ENCODE measurements at regions not wholly inside any gene's neighbourhood (a gene's known extent, or its start where the extent isn't known, plus 50 kb on each side); places are given as distances from the start of the nearest gene placed in this dataset.

DNA sequence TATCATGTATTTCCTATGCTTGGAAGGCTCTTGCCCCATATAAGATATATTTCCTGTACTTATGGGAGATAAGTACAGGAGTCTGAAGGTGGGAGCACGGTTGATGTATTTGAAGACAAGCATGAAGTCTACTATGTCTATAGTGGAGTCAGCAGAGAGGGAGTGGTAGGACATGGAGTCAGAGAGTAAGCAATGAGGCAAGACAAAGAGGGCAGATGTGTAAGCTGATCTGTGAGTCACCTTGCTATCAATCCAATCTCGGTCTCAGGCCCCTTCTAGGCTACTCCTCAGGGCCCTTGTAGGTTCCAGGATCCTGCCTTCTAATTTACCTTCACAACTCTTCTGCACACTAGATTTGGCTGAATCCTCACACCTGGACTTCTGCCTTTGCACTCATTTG is 105.5 kb downstream of the MACIR start:
- TF ChIP-seq CTCF (conservative IDR thresholded peaks at IDR 0.05; ENCODE audit: low read length): no peak
- no peak for DNase-seq (ENCODE audit: low read depth)
- H3K4me3 ChIP-seq (ENCODE audit: low read length): no peak overlapping the region

GRCh38 chr5:103362211-103362610 is 103.6 kb downstream of the MACIR start:
- TF ChIP-seq CTCF (conservative IDR thresholded peaks at IDR 0.05; ENCODE audit: low read length): no peak
- no peak overlapping the region for H3K4me3 ChIP-seq (ENCODE audit: low read length)
- DNase-seq (ENCODE audit: low read depth): peak; percentile 54

DNA sequence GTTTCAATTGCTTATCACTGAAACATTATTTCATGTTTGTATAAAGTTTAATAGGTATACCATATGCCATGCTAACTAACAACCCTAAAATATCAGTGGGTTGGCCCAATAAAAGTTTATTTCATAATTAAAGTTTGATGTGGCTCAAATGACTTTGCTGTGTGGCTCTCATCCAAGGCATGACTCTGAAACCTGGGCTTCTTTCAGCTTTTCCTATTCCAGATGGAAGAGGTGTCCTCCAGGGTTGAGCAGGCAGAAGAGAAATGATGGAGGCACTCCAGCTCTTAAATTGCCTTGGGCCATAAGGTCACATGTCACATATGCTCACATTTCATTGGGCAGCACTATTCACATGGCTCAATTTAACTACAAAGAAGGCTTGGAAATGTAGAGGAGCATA is 101.9 kb downstream of the MACIR start:
- no peak for DNase-seq (ENCODE audit: low read depth)
- TF ChIP-seq CTCF (conservative IDR thresholded peaks at IDR 0.05; ENCODE audit: low read length): no peak
- H3K4me3 ChIP-seq (ENCODE audit: low read length): no peak overlapping the region

DNA sequence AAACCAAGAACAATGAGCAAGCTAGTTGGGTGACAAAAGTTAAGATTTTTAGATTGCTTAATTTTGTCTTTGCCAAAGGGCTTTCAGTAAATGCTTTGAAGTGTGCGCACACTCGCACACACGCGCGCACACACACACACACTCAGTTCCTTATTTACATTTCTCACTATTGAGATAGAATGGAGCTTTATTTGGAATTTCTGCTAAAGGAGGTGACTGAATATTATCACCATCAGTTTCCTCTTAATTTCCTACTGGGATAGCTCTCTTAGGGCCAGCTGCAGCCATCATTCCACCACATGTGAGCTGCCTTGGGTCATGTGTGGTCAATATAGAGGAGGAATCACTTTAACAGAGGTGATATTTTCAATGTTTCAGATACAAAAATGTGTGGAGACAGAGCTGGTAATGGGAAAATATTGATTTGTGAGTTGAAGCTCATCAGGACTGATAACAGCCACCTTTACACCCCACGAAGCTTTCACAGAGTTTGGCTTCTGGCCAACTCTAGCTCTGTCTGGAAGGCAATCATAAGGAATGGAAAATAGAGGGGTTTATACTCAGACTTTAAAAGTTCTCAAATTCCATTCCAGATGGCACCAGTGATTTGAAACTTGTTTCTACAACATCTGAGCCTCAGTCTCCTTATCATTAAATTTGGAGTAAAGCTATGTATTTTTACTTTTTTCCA is 99.9 kb downstream of the MACIR start:
- no peak for DNase-seq (ENCODE audit: low read depth)
- no peak overlapping the region for H3K4me3 ChIP-seq (ENCODE audit: low read length)
- TF ChIP-seq CTCF (conservative IDR thresholded peaks at IDR 0.05; ENCODE audit: low read length): no peak

DNA sequence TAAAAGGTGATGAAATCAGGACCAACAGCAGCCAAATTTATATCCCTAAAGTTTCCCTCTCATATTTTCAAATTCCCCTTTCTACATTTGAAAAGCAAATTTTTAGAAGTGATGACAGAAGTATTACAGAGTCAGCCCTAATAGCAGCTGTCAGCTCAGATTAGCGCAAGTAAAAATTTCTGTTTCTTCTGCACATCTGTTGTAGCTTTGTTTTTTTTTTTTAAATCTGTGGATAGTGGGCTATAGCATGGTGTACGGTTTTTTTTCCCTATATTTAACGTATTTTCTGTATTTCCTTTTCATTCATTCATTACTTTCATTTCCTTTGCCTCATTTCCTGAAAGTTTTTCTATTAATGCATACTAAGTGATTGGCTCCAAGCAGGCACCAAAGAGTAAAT is 99.1 kb downstream of the MACIR start:
- H3K4me3 ChIP-seq (ENCODE audit: low read length): no peak overlapping the region
- DNase-seq (ENCODE audit: low read depth): no peak

DNA sequence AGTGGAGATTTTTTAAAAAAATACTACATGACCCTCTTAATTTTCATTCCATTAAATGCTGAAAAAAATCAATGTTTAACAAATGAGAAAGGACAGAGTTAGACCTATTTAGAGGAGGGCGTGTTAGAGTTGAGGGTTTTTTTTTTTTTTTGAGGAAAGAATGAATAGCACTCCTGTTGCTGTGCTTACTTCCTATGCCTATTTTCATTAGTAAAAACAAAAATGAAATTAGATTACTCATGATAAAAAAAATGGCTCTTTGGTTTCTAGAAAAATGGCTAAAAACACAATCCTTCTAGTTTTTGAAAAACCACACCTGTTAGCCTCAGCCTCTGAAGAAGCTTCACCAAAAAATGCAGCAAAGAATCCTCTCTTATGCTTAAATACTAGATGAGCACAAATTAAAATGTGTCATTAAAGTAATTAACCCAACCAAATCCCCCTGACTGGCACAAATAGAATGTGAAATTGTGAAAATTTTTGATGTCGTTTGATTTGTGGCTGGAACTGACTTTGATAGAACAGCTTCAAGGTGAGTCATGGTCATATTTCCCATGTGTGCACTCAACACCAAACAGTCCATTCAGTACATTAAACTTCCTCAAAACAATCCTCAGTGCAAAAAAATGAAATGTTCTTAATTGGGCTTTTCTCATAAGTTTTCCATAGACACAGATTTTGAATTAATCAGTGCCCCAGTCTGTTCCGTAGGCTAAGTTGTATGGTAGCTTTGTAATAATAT is 98.0 kb downstream of the MACIR start:
- H3K4me3 ChIP-seq (ENCODE audit: low read length): no peak overlapping the region
- no peak for TF ChIP-seq CTCF (conservative IDR thresholded peaks at IDR 0.05; ENCODE audit: low read length)
- no peak for DNase-seq (ENCODE audit: low read depth)

More for the DNA sequence above, 99.1 kb downstream of the MACIR start:
- no peak for TF ChIP-seq CTCF (conservative IDR thresholded peaks at IDR 0.05; ENCODE audit: low read length)

DNA sequence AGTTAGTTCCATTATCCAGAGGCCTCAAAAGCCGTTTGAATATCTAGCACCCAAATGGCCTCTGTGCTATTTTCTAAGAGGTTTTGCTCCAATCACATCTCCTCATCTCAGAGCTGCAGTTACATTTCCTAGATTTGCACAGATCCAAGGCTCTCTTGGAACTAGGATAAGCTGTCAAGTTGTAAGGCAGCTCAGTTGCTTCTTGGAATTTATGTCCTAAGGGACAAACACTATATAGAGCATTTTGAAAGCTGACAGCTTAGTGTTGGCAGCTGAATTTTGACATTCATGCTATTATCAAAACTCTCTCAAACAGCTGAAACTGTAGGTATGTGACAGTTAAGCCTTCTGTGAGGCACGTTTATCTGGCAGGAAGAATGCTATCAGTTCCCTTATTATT is 97.0 kb downstream of the MACIR start:
- TF ChIP-seq CTCF (conservative IDR thresholded peaks at IDR 0.05; ENCODE audit: low read length): no peak
- no peak for DNase-seq (ENCODE audit: low read depth)
- no peak overlapping the region for H3K4me3 ChIP-seq (ENCODE audit: low read length)
